Motor neuron (in vitro differentiated cells): ENCODE measurements at regions not wholly inside any gene's neighbourhood (a gene's known extent, or its start where the extent isn't known, plus 50 kb on each side); places are given as distances from the start of the nearest gene placed in this dataset.
"Not testable (repeated sequence)": the region's sequence is repeated elsewhere in the genome, so short reads cannot be mapped to it uniquely, and the experiment has no call there.

Experiments
- ATAC-seq, 8 experiments: fragments of 200-7000 bp; cut with Tn5 transposase; replicated peaks in 6 of 8; 2 replicates each; pipeline ENCODE4 v1.8.0; 2021; ENCODE audit warnings: mild to moderate bottlenecking in 8 of 8, moderate library complexity in 8 of 8
- H3K27ac ChIP-seq, 2 donors: fragments of 250-450 bp; sonication (Bioruptor Pico); 2 replicates each; pipeline ENCODE4 v1.9.0; 2021; ENCODE audit warnings: antibody characterized with exemption in 2 of 2, mild to moderate bottlenecking in 2 of 2, moderate library complexity in 1 of 2
- H3K4me1 ChIP-seq, 2 donors: fragments of 250-450 bp; sonication (Bioruptor Pico); replicated peaks in 1 of 2; 2 replicates each; pipeline ENCODE4 v1.6.1; 2021; ENCODE audit warnings: antibody characterized with exemption in 2 of 2, mild to moderate bottlenecking in 2 of 2, moderate library complexity in 1 of 2
- H3K4me3 ChIP-seq, 5 donors: fragments of 250-450 bp; sonication (Bioruptor Pico); 2 replicates each; pipeline ENCODE4 v1.9.0; 2021; ENCODE audit warnings: antibody characterized with exemption in 5 of 5, mild to moderate bottlenecking in 5 of 5, moderate library complexity in 4 of 5
- WGBS, 10 experiments: fragments of 450-650 bp; shearing (Covaris generic); methylation state at CpG; one replicate each; pipeline ENCODE4 v1.0.0; 2022; 5-methylcytosine and 5-hydroxymethylcytosine counted together
- in situ Hi-C, 9 experiments: fragments of 400-800 bp; cut with MboI; loops; one replicate each; pipeline ENCODE4 v1.15.0; 2021; ENCODE audit warnings: low sequenced_read_pairs in 9 of 9, low pct_unique_long_range_greater_than_20kb in 2 of 9; ENCODE audit not compliant: unreplicated experiment in 9 of 9

DNA sequence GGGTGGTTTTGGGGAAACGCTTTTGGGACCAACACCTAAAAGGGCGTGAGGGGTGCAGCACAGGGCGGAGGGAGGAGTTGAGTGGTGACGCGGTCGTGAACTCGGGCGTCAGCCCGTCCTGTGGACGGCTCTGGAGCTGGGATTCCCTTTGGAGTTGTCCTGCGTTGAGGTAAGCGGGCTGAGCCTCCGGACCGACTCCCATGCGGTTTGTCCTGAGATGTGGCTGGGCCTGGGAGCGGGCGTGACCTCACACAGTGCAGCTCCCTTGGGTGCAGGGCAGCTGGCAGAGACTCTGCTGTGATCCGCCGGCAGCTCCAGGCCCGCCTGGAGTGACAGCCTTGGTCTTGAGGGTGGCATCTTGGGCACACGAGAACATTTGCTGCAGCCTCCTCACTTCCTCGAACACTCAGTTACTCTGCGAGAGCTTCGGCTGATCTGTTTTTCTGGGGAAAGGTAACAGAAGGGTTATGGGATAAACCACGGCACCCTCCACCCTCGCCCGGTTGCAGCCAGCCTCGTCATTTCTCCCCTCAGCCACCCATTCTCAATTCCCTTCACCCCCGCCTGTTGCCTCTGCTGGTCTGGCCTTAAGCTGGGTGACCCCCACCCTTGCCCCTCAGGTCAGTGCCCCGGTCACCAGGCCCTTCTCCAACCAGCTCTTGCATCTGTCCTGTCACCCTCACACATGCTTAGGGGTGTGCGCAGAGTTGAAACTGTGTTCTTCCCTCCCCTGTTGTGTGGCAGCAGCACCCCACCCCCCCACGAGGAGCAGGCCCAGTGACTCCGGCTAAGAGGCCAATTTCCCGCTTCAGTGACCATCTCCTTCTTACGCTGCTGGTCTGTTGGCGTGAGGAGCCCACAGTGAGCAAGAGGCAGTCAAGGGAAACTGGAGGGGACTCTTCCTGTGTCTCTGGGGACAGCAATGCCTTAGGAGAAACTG is 94.2 kb upstream of the COL5A1 start:
- peaks cover 28 to 49% of the 10 kb centered on the region in 2 donors for H3K4me1 ChIP-seq
- in situ Hi-C loops, result no loop called here
- WGBS, 10 experiments, result 73 to 94% (median 80%) methylated on average over 1 to 12 of the region's 36 CpGs; no CpG with 5 or more reads in 5 of the 10 experiments

GRCh38 chr9:134548185-134548584 is 93.4 kb upstream of the COL5A1 start:
- 76 to 100% (median 81%) methylated on average over 2 to 6 of the region's 8 CpGs; no CpG with 5 or more reads in 6 of the 10 experiments for WGBS, 10 experiments
- in situ Hi-C loops, result no loop called here
- Histone ChIP-seq H3K4me1 (peaks cover 36 to 57% of the 10 kb centered on the region in 2 donors), H3K4me3 (no peak overlapping the region), H3K27ac (no peak overlapping the region)
- ATAC-seq, result no peak

More for the DNA sequence above, 94.2 kb upstream of the COL5A1 start:
- no peak for ATAC-seq
- Histone ChIP-seq H3K27ac (no peak overlapping the region), H3K4me3 (no peak overlapping the region)

GRCh38 chr9:134548618-134549017 is 93.0 kb upstream of the COL5A1 start:
- WGBS, 10 experiments, result 70 to 92% methylated on average over 2 to 9 of the region's 17 CpGs; no CpG with 5 or more reads in 8 of the 10 experiments
- Histone ChIP-seq H3K4me1 (peaks cover 37 to 60% of the 10 kb centered on the region in 2 donors), H3K27ac (no peak overlapping the region), H3K4me3 (no peak overlapping the region)
- ATAC-seq, result no peak
- in situ Hi-C loops, result no loop called here

GRCh38 chr9:134549336-134549735 is 92.3 kb upstream of the COL5A1 start:
- no peak for ATAC-seq
- Histone ChIP-seq H3K4me3 (no peak overlapping the region), H3K4me1 (peaks cover 33 to 58% of the 10 kb centered on the region in 2 donors), H3K27ac (no peak overlapping the region)
- WGBS, 10 experiments, result 60 to 100% (median 90%) methylated on average over 1 to 2 of the region's 13 CpGs; no CpG with 5 or more reads in 5 of the 10 experiments
- in situ Hi-C loops, result no loop called here

- peaks cover 33 to 58% of the 10 kb centered on the region in 2 donors for H3K4me1 ChIP-seq
- ATAC-seq, H3K27ac ChIP-seq, H3K4me3 ChIP-seq, in situ Hi-C loops: not testable (repeated sequence)
- 100% methylated on average over 1 to 2 of the region's 7 CpGs; no CpG with 5 or more reads in 8 of the 10 experiments for WGBS, 10 experiments
These were observed 91.5 kb upstream of the COL5A1 start for GRCh38 chr9:134550081-134550480.

- peaks cover 33 to 58% of the 10 kb centered on the region in 2 donors for H3K4me1 ChIP-seq
- H3K4me3 ChIP-seq, result no peak overlapping the region
- H3K27ac ChIP-seq, result no peak overlapping the region
- 50 to 100% (median 66%) methylated on average over 1 to 5 of the region's 10 CpGs; no CpG with 5 or more reads in 3 of the 10 experiments for WGBS, 10 experiments
- in situ Hi-C loops, result no loop called here
- no peak for ATAC-seq
These were observed 91.0 kb upstream of the COL5A1 start for GRCh38 chr9:134550584-134550983.

- 54 to 91% (median 63%) methylated on average over 3 to 6 of the region's 23 CpGs; no CpG with 5 or more reads in 5 of the 10 experiments for WGBS, 10 experiments
- in situ Hi-C loops, result no loop called here
- H3K27ac ChIP-seq, result no peak overlapping the region
- peaks cover 27 to 53% of the 10 kb centered on the region in 2 donors for H3K4me1 ChIP-seq
- no peak overlapping the region for H3K4me3 ChIP-seq
- ATAC-seq, result no peak
These were observed 90.4 kb upstream of the COL5A1 start for GRCh38 chr9:134551176-134551575.

- in situ Hi-C loops, result no loop called here
- Histone ChIP-seq H3K4me1 (peaks cover 21 to 47% of the 10 kb centered on the region in 2 donors), H3K4me3 (no peak overlapping the region), H3K27ac (no peak overlapping the region)
- ATAC-seq, result peak; percentile 38 to 85 (median 80)
- 0 to 87% (median 55%) methylated on average over 1 to 9 of the region's 24 CpGs; no CpG with 5 or more reads in 2 of the 10 experiments for WGBS, 10 experiments
These were observed 89.8 kb upstream of the COL5A1 start for GRCh38 chr9:134551644-134552348.

DNA sequence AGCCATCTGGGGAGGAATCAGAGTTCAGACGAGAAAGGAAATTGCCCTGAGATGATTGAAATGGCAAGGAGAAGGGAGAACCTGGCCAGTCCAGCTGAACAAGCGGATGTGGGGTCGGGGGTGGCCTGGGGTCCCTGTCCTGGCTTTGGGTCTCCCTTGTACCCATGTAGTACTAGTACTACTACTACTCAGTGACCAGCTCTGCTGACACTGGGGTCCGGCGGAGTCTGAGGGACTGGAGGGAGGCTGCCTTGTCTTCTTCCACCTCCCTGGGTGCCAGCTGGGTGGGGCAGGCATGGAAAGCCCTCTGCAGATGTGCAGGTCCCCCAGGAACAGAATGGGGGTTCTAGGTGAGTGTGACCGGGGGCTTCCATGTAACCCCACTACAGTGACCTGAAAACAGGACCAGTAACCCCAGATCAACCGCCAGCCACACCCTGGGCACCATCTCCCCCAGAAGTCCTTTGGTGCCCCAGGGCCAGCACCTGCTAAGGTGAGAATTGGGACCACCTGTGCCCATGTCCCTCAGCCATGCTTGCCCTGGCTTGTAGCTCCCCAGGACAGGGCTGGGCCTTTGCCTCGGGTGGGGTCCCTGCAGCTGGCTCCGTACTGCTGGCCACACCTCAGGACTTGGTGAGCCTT is 89.1 kb upstream of the COL5A1 start:
- no peak overlapping the region for H3K27ac ChIP-seq
- in situ Hi-C loops, result no loop called here
- ATAC-seq, result peak in 2 of 8 experiments; percentile 3 to 7
- H3K4me1 ChIP-seq, result peaks cover 19 to 44% of the 10 kb centered on the region in 2 donors
- no peak overlapping the region for H3K4me3 ChIP-seq
- 40 to 84% (median 70%) methylated on average over 1 to 3 of the region's 9 CpGs; no CpG with 5 or more reads in 6 of the 10 experiments for WGBS, 10 experiments

- Histone ChIP-seq H3K4me1 (peaks cover 19 to 44% of the 10 kb centered on the region in 2 donors), H3K27ac (no peak overlapping the region), H3K4me3 (no peak overlapping the region)
- in situ Hi-C loops, result no loop called here
- WGBS, 10 experiments, result 50 to 90% (median 60%) methylated on average over 1 to 5 of the region's 26 CpGs; no CpG with 5 or more reads in 5 of the 10 experiments
- peak in 3 of 8 experiments; percentile 18 to 32 (median 31) for ATAC-seq
These were observed 88.3 kb upstream of the COL5A1 start for GRCh38 chr9:134553061-134553891.

DNA sequence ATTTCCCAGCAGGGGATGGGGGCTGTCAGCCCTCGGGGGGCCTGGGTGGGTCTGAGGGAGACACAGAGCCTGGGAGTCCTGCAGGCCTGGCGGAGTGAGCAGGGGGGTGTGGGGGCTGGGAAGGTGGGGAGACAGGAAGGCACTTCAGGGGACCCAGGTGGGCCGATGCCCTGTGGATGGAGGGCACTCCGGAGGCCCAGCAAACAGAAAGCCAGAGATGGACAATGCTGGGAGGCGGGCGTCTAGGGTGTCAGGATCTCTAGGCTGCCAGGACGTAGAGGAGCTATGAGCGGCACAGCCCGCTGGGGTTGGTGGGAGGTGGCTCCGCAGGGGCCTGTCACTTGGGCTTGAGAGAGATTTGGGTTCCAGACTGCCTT is 87.6 kb upstream of the COL5A1 start:
- in situ Hi-C loops, result no loop called here
- Histone ChIP-seq H3K4me1 (peaks cover 19 to 44% of the 10 kb centered on the region in 2 donors), H3K27ac (no peak overlapping the region), H3K4me3 (no peak overlapping the region)
- ATAC-seq, result no peak
- 100% methylated on average over 3 of the region's 10 CpGs; no CpG with 5 or more reads in 9 of the 10 experiments for WGBS, 10 experiments
